HG03457 (cell line): ENCODE measurements at regions not wholly inside any gene's neighbourhood (a gene's known extent, or its start where the extent isn't known, plus 50 kb on each side); places are given as distances from the start of the nearest gene placed in this dataset.

Source experiments
- ATAC-seq: cut with Tn5 transposase; IDR thresholded peaks from one replicate; pipeline ENCODE4 v1.9.1; 2021; ENCODE audit warnings: moderate number of reproducible peaks; ENCODE audit not compliant: unreplicated experiment

- no peak for ATAC-seq
Measured at GRCh38 chr12:85504164-85504563, 224.1 kb downstream of the ALX1 start.

- no peak for ATAC-seq
Measured at GRCh38 chr12:85504624-85505023, 224.6 kb downstream of the ALX1 start.

GRCh38 chr12:85507456-85507855, 227.4 kb downstream of the ALX1 start:
- ATAC-seq: no peak

- ATAC-seq: peak; percentile 47
Measured at GRCh38 chr12:85509081-85509856, 229.2 kb downstream of the ALX1 start.

DNA sequence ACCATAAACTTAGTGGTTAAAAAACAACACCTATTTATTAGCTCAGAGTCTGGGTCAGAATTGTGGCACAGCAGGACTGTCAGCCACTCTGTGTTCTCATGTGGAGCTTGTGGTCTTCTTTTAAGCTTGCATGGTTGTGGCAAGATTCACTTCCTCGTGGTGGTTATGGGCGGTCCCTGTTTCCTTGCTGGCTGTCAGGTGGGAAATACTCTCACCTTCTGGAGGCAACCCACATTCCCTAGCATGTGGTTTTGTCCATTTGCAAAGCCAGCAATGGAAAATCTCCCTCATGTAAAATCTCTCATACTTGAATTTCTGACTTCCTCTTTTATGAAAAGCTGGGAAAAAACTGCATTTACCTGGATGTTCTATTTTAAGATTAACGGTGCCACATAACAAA, 229.8 kb downstream of the ALX1 start:
- ATAC-seq: peak; percentile 97

GRCh38 chr12:85516039-85516438, 236.0 kb downstream of the ALX1 start:
- ATAC-seq: no peak

- ATAC-seq: no peak
Measured at GRCh38 chr12:85516667-85517325, 236.8 kb downstream of the ALX1 start.

DNA sequence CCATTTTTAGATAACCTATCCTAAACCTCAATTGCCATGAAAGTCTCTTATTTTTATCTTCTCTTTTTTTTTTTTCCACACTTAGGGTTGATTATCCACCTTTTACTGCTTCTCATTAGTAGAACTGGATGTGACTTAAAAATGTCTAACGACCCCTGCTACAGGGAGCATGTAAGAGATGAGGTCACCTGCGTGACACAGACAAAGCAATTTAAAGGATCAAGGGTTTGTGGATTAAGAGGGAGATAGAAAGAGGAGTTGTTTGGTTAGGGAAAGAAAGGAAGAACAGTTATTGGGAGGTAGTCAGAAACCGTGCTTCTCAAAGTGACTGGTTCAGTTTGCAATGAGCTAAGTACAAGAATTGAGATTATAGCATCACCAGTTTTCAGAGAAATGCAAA, 239.1 kb downstream of the ALX1 start:
- no peak for ATAC-seq

GRCh38 chr12:85523197-85523596, 243.2 kb downstream of the ALX1 start:
- ATAC-seq: no peak

DNA sequence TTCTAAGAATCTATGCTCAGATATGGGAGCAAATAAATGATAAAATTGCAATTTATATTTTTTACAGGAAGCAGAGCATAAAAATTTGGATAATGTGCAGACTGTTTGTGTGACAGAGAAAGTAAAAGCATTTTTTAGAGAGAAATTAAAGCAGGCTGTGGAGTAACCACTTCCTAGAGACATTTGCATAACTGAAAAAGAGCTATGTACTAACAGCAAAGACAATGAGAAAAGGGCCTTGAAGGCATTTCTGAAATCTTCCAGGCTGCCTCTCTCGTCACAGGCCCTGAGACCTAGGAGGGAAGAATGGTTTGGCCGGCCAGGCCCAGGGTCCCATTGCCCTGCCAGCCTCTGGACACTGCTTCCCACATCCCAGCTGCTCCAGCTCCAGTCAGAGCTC, 247.2 kb downstream of the ALX1 start:
- peak; percentile 66 for ATAC-seq

GRCh38 chr12:85529896-85530295, 249.9 kb downstream of the ALX1 start:
- ATAC-seq: no peak

DNA sequence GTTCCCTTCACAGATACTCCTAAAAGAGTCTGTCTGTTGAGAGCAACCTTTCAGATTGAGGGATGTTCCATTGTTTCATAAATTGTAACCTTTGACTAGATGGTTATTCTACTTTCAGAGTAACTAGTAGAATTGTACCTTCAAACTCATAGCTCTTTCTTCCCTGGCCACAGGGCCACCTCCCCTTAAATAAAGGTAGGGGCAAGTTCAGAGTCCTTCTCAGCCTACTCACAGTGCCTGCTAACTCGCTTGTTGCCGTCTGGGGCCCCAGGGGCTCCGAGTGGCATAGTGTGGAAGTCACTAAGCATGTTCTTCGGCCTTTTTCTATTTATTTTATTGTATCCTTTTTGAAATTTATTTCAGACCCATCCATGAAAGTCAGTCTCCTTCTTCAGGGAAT, 250.4 kb downstream of the ALX1 start:
- ATAC-seq: no peak

GRCh38 chr12:85531341-85531740, 251.3 kb downstream of the ALX1 start:
- peak; percentile 94 for ATAC-seq

DNA sequence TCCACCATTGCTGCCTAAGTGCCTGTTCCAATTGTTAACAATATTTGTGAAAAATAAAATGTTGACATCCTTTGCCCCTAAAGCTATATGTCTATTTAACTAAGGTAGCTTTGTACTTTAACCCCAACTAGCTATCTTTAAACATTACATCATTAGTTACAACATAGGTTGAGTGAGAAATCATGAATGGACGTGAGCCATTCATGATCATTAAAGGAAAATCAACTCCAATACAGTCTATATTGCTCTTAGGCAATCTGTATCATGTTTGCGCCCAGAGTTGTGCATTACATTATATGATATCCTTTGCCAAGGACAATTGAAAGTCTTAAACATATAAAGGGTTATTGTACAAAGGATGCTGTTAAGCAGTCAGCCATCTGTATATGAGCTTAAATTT, 269.6 kb downstream of the ALX1 start:
- no peak for ATAC-seq

GRCh38 chr12:85550924-85551323, 270.9 kb downstream of the ALX1 start:
- no peak for ATAC-seq

DNA sequence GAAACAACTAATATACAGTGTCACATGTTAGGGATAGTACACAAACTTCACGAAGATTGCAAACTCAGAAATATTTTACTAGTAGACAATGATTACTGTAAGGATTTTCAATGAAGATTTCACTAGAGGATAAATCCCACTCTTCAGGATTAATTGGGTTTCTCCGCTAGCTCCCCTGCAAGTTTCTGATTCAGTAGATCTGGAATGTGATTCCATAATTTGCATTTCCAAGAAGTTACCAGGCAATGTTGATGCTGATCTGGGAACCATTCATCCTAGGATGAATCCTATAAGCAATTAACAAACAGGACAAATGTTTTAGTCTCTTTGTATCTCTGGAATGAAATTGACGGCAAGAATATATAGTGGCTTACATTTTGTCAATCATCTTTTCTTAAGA, 272.4 kb downstream of the ALX1 start:
- ATAC-seq: no peak

GRCh38 chr12:85557850-85558249, 277.8 kb downstream of the ALX1 start:
- no peak for ATAC-seq

GRCh38 chr12:85558684-85559083, 277.5 kb downstream of the RASSF9 start:
- no peak for ATAC-seq

- ATAC-seq: no peak
Measured at GRCh38 chr12:85559127-85559526, 277.1 kb downstream of the RASSF9 start.

DNA sequence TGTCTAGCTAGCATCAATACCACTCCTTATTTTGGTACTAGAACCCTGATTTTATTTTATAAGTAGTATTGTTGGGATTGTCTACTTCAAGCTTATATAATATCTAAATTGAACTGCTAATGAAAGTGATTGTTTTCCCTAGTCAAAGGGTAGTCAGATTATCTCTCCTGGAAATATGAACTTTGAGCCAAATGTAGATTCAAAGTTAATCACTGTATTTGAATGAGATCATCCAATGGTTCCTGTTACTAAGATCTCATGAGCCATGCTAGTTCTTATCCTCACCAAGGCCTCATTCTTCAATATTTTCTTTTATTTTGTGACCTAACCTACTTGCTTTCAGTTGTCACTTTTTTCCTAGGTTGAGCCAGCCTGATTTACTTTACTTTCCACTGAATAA, 276.7 kb downstream of the RASSF9 start:
- ATAC-seq: no peak

GRCh38 chr12:85562765-85563164, 273.4 kb downstream of the RASSF9 start:
- ATAC-seq: no peak

- no peak for ATAC-seq
Measured at GRCh38 chr12:85564786-85565185, 271.4 kb downstream of the RASSF9 start.
